ENCODE measurements at regions not wholly inside any gene's neighbourhood (a gene's known extent, or its start where the extent isn't known, plus 50 kb on each side); places are given as distances from the start of the nearest gene placed in this dataset.

GRCh38 chr14:100389497-100390104, 66.5 kb downstream of the SLC25A47 start:
- Histone ChIP-seq H3K4me2 (no peak overlapping the region), H3K36me3 (ENCODE audit: low read depth) (no peaks in the 10 kb centered on the region), H3K79me2 (ENCODE audit: low read depth) (no peaks in the 10 kb centered on the region), H3K4me1 (replicated peaks; ENCODE audit: insufficient read depth) (no peaks in the 10 kb centered on the region), H3F3A (ENCODE audit: insufficient read depth, low read depth) (peaks cover 5% of the 10 kb centered on the region; the same call in 1 of the 2 replicates), H2AFZ (no peak overlapping the region), H3K9me3 (ENCODE audit: insufficient read depth, low read depth) (no peaks in the 10 kb centered on the region), H3K4me3 (no peak overlapping the region), H3K27ac (no peak overlapping the region), H4K20me1 (ENCODE audit: insufficient read depth) (peaks cover 5% of the 10 kb centered on the region; the same call in 1 of the 2 replicates), H3K9me2 (ENCODE audit: insufficient read depth) (no peaks in the 10 kb centered on the region), H3K27me3 (ENCODE audit: insufficient read depth, low read depth) (no peaks in the 10 kb centered on the region)
- intact Hi-C loops (cut with micrococcal nuclease; ENCODE audit: unreplicated experiment) = loop anchor here (10.0 kb wide), 2 partner anchors 845 to 1235 kb away; no protein-coding TSS in a partner anchor
- no peak for DNase-seq
- ChIA-PET POLR2A (ENCODE audit: unreplicated experiment) (no interaction called here), CTCF (no interaction called here)
- no TSS peak for BruUV-seq (replicated peaks)
- TF ChIP-seq EZH2 (IDR thresholded peaks at IDR 0.05; ENCODE audit: low read depth) = no peak
- TF ChIP-seq, protein P1, sequence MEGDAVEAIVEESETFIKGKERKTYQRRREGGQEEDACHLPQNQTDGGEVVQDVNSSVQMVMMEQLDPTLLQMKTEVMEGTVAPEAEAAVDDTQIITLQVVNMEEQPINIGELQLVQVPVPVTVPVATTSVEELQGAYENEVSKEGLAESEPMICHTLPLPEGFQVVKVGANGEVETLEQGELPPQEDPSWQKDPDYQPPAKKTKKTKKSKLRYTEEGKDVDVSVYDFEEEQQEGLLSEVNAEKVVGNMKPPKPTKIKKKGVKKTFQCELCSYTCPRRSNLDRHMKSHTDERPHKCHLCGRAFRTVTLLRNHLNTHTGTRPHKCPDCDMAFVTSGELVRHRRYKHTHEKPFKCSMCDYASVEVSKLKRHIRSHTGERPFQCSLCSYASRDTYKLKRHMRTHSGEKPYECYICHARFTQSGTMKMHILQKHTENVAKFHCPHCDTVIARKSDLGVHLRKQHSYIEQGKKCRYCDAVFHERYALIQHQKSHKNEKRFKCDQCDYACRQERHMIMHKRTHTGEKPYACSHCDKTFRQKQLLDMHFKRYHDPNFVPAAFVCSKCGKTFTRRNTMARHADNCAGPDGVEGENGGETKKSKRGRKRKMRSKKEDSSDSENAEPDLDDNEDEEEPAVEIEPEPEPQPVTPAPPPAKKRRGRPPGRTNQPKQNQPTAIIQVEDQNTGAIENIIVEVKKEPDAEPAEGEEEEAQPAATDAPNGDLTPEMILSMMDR (conservative IDR thresholded peaks at IDR 0.05) = no peak

- CTCF ChIA-PET = no interaction called here
Observed at GRCh38 chr14:100391173-100391572, 68.0 kb downstream of the SLC25A47 start.

GRCh38 chr14:100391724-100392123, 68.6 kb downstream of the SLC25A47 start:
- ChIA-PET POLR2A (ENCODE audit: unreplicated experiment) (no interaction called here), CTCF (no interaction called here)
- peaks cover 1% of the 10 kb centered on the region; the same call in 1 of the 2 replicates for H4K20me1 ChIP-seq (ENCODE audit: insufficient read depth)
- no peak overlapping the region for H3K4me3 ChIP-seq
- H3K4me2 ChIP-seq = no peak overlapping the region
- no peak for TF ChIP-seq EZH2 (IDR thresholded peaks at IDR 0.05; ENCODE audit: low read depth)
- TF ChIP-seq, protein P1 (conservative IDR thresholded peaks at IDR 0.05) = no peak
- DNase-seq = no peak
- no peaks in the 10 kb centered on the region for H3K9me2 ChIP-seq (ENCODE audit: insufficient read depth)
- H3K27me3 ChIP-seq (ENCODE audit: insufficient read depth, low read depth) = no peaks in the 10 kb centered on the region
- BruUV-seq (replicated peaks) = no TSS peak
- no peak overlapping the region for H3K27ac ChIP-seq
- no peaks in the 10 kb centered on the region for H3K9me3 ChIP-seq (ENCODE audit: insufficient read depth, low read depth)
- no peaks in the 10 kb centered on the region for H3K79me2 ChIP-seq (ENCODE audit: low read depth)
- intact Hi-C loops (cut with micrococcal nuclease; ENCODE audit: unreplicated experiment) = no loop called here
- no peak overlapping the region for H2AFZ ChIP-seq
- no peaks in the 10 kb centered on the region for H3K4me1 ChIP-seq (replicated peaks; ENCODE audit: insufficient read depth)
- no peaks in the 10 kb centered on the region for H3K36me3 ChIP-seq (ENCODE audit: low read depth)
- H3F3A ChIP-seq (ENCODE audit: insufficient read depth, low read depth) = no peaks in the 10 kb centered on the region

More at GRCh38 chr14:100391173-100391572, 68.0 kb downstream of the SLC25A47 start:
- H3K79me2 ChIP-seq (ENCODE audit: low read depth) = no peaks in the 10 kb centered on the region
- no peak overlapping the region for H2AFZ ChIP-seq
- no peaks in the 10 kb centered on the region for H3K36me3 ChIP-seq (ENCODE audit: low read depth)
- TF ChIP-seq EZH2 (IDR thresholded peaks at IDR 0.05; ENCODE audit: low read depth) = no peak
- TF ChIP-seq, protein P1 (conservative IDR thresholded peaks at IDR 0.05) = no peak
- intact Hi-C loops (cut with micrococcal nuclease; ENCODE audit: unreplicated experiment) = no loop called here
- no peaks in the 10 kb centered on the region for H3F3A ChIP-seq (ENCODE audit: insufficient read depth, low read depth)
- no peak overlapping the region for H3K4me2 ChIP-seq
- peaks cover 5% of the 10 kb centered on the region; the same call in 1 of the 2 replicates for H4K20me1 ChIP-seq (ENCODE audit: insufficient read depth)
- no peak overlapping the region for H3K4me3 ChIP-seq
- no peaks in the 10 kb centered on the region for H3K9me2 ChIP-seq (ENCODE audit: insufficient read depth)
- no peak for DNase-seq
- BruUV-seq (replicated peaks) = no TSS peak
- H3K4me1 ChIP-seq (replicated peaks; ENCODE audit: insufficient read depth) = no peaks in the 10 kb centered on the region
- no peaks in the 10 kb centered on the region for H3K27me3 ChIP-seq (ENCODE audit: insufficient read depth, low read depth)
- POLR2A ChIA-PET (ENCODE audit: unreplicated experiment) = no interaction called here
- no peak overlapping the region for H3K27ac ChIP-seq
- H3K9me3 ChIP-seq (ENCODE audit: insufficient read depth, low read depth) = no peaks in the 10 kb centered on the region
